ENCODE measurements at regions not wholly inside any gene's neighbourhood (a gene's known extent, or its start where the extent isn't known, plus 50 kb on each side); places are given as distances from the start of the nearest gene placed in this dataset.
A peak's percentile ranks its signal among the peaks of the same experiment; 100 is the strongest.

DNA sequence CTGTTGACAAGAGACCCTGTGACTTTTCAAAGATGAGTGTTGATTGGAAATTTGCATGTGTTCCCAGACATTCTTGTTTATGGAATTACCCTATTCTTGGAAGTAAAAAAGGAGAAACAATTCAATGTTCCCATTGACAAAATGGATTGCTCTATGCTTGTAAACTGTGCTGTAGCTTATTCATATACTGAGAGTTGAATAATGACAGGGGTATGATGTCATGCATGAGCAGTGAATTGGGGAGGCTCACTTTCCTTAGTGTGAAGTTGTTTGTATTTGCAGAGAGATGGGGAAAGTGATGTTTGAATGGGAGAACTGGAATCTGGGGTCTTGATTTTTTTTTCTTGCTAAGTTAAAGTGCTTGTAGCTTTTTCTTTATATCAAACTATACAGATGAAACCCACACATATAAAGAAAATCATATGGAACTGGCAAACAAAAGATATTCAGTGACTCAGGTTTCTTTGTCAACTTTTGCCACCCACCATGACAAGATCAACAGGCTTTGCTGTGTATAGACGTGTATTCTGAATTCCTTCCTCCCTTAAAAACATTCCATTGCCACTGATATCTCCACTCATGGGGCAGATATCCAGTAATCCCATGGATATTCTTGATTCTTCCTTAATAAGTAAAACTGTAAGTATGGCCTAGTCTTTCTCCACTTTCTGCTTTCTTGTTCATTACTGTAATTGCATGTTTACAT, 97.8 kb upstream of the JAG1 start:
- DNase-seq (ENCODE audit: low read depth): peak; percentile 19

GRCh38 chr20:10774357-10774943, 100.7 kb upstream of the JAG1 start:
- no peak for DNase-seq (ENCODE audit: low read depth)

DNA sequence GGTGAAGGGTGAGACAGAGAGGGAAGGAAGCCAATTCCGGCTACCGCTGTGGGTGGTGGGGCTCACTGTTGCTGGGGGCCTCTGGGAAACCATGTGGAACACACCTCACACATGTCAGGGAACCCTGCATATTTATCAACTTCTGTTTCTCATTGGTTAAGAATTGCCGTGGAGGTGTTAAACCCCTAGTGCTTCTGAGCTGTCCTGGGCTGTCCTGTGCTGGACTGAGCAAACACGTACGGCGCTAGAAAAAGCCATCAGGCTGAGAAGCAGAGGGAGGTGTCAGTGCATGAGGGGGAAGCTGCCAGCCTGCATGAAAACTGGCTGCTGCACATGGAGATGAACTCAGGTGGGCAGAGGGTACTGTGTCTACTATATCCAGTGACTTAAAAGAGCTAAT, 103.9 kb upstream of the JAG1 start:
- DNase-seq (ENCODE audit: low read depth): no peak

DNA sequence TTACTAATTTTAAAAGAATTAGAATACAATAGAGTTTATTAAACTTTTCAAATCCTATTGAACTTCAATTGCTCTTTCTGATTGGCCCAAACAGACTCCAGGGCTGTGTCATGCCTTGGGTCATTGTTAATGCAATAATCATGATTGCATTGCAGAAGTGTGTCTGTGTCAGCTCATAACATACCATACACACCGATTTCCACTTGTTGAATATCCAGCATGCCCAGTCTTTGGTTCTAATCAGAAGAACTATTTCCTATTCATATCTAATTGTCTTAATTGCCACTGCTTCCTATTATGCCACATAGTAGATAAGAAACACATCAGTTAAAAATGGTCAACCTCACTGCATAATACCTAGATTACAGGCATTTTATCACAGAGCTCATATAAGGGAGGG, 106.1 kb upstream of the JAG1 start:
- DNase-seq (ENCODE audit: low read depth): no peak

- DNase-seq (ENCODE audit: low read depth): no peak
Measured at GRCh38 chr20:10780901-10781300, 107.1 kb upstream of the JAG1 start.

- DNase-seq (ENCODE audit: low read depth): no peak
Measured at GRCh38 chr20:10781526-10781925, 107.7 kb upstream of the JAG1 start.

DNA sequence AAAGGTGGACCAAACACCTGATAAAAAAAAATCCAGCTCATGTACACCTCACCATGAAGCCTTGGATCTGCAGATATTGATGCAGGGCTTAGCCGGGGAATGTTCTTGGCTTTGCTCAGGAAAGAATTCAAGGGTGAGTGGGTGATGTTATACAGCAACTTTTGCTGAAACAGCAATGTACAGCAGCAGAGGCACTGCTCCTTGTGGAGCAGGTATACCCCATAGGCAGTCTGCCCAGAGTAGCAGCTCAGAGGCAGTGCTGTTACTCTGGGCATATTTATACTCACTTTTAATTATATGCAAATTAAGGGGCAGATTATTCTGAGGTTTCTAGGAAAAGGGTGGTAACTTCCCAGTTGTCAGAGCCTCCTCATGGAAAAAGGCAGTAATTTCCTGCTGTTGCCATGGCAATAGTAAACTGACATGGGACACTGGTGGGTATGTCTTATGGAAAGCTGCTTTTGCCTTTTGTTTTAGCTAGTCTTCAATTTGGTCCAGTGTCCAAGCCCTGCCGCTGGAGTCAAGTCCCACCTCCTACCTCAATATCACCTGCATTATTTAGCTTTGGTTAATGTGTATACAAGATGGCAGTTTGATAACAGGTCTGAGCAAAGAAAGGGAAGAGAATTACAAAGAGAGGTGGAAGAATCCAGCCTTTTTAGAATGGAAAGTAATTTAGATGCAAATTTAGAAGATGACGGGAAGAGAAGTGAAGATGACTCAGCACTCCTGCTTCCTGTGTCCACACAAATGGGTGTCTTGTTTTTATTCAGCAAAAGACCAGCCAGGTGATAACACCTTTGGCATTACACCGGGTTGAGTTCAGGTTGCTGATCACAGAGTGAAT, 110.1 kb upstream of the JAG1 start:
- DNase-seq (ENCODE audit: low read depth): no peak

- DNase-seq (ENCODE audit: low read depth): no peak
Measured at GRCh38 chr20:10784554-10785183, 110.9 kb upstream of the JAG1 start.

DNA sequence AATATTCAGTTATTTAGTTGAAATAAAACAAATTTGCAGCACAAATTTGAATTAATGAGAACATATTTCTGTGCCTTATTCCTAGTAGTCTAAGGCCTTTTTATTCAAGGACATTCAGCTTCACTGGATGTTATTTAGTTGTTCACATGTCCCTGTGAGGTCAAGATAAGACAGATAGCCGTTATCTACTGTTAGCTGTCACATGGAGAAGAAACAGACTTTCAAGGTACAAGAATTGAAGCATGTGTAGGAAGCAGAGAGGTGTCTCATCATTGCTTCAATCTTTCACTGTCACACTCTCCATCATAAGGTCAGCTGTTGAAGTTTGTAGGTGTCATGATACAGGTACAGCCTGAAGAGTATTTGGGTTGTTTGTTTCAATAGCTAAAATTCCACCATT, 112.9 kb upstream of the JAG1 start:
- no peak for DNase-seq (ENCODE audit: low read depth)

DNA sequence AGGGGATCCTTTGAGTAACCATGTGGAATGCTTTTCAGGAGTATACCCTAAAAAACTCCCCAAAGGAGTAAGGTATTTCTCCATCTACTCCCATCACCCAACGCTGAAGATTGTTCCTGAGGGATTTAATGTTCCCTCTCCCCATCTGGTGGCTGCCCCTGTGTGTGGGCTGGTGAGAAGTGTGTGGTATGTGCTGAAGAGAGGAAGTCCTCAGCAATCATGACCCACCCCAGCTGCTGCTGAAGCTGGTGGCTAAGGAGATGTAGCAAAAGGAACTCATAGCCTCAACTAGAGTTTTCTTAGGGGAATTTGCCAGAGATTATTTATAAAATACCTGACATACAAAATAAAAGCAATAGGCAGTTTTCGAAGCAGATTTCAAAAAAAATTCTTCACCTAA, 114.3 kb upstream of the JAG1 start:
- DNase-seq (ENCODE audit: low read depth): no peak

DNA sequence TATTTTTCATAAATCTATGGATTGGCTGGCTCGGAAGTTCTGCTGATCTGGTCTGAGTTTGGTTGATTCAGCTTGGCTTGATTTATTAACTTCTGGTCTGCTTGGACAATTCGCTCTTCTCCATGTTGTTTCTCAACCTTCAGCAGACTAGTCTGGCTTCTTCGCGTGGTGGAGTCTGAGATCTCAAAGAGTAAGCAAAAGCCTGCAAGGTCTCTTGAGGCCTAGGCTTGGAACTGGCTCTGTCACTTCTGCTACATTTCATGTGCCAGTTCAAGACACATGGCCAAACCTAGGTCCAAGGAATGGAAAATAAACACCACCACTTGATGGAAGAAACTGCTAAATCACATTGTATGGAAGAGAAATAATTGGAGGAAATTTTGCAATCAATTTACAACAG, 115.1 kb upstream of the JAG1 start:
- no peak for DNase-seq (ENCODE audit: low read depth)

- no peak for DNase-seq (ENCODE audit: low read depth)
Measured at GRCh38 chr20:10789386-10789785, 115.6 kb upstream of the JAG1 start.

DNA sequence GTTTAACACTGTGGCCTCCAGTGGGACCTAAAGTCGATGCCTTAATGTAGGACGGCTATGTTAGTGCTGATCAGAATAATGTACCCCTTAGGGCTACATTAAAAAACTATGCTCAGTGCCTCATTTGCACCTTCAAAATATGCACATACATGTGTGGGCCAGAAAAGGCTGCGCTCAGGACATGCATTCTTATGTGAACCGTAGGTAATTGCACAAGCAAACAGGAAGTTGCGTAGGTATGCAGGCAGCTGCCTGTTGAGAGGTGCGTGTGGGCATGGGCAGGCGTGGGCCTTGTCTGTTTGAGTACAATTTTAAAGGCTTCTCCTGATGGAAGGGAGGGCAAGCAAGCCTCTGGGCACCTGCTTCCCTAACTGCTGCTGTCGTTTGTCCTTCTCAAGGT, 116.2 kb upstream of the JAG1 start:
- no peak for DNase-seq (ENCODE audit: low read depth)

GRCh38 chr20:10792291-10792690, 118.5 kb upstream of the JAG1 start:
- DNase-seq (ENCODE audit: low read depth): peak; percentile 64

- no peak for DNase-seq (ENCODE audit: low read depth)
Measured at GRCh38 chr20:10793766-10794165, 120.0 kb upstream of the JAG1 start.

DNA sequence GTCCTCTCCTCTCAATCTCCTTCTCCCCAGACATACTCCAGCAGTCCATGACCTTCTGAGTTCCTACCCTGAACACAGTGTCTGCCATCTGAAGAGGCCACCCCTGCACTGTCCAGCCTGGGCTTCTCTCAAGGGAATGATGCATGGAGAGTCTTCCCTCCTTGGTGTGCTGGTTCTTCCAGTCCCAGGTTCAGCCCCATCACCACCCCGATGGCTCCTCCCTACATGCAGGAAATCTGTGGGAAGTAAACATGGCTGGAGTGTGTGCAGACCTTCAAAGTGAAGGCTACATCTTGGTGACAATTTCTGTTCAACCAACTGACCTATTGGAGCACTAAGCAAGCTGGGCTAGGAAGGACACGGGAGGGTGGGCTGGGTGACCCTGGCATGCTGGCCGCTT, 121.0 kb upstream of the JAG1 start:
- no peak for DNase-seq (ENCODE audit: low read depth)

DNA sequence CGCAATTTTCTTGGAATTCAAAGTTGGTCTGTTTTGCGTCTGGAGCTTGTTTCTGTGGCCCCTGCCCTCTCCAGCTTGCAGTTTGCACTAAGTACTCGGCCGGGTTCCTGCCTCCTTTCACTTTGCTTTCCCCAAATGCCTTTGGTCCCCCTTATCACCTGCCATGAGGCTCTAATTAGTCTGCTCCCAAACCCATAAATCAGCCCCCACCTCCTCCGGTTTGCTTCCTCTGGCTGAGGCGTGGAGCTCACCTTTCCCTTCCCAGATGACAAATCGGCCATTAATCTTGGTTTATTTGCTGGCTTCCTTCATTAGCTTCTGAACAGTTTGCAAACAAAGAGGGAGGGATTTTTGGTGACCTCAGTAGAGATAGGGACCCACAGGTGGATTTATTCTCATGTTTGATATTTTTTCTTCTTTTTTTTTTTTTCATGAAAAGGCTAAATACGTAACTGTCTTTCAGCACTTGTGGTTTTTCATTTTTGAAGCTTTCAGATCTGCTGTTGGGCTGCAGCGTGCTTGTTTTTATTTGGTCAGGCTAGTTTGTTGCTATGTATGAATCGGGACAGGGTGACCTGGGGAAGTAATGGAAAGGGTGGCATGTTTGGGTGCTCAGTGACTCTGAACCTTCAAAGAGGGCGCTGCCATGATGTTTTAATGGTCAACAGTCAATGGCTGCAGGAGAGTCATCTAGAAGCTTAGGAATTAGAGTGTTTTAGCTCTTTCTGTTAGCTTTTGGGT, 121.7 kb upstream of the JAG1 start:
- no peak for DNase-seq (ENCODE audit: low read depth)

GRCh38 chr20:10798811-10799210, 125.0 kb upstream of the JAG1 start:
- DNase-seq (ENCODE audit: low read depth): peak; percentile 25

DNA sequence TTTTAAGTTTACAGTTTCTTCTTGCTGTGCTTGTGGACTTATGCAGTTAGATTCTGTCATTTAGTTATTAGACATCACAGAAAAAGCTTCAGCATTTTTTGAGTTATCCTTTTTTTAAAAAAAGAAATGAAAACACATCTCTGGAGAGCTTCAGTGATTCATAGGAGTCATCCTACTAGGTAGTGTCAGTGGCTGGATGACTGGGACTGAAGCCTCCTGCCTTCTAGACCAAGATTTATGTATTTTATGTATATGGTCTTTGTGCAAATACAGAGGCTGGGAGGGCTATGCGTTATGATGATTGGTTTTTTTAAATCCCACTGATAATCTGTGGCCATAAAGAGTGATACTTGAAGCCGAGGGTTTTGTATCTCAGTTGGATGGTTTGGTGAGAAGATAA, 125.9 kb upstream of the JAG1 start:
- DNase-seq (ENCODE audit: low read depth): no peak

- no peak for DNase-seq (ENCODE audit: low read depth)
Measured at GRCh38 chr20:10800288-10800687, 126.5 kb upstream of the JAG1 start.

DNA sequence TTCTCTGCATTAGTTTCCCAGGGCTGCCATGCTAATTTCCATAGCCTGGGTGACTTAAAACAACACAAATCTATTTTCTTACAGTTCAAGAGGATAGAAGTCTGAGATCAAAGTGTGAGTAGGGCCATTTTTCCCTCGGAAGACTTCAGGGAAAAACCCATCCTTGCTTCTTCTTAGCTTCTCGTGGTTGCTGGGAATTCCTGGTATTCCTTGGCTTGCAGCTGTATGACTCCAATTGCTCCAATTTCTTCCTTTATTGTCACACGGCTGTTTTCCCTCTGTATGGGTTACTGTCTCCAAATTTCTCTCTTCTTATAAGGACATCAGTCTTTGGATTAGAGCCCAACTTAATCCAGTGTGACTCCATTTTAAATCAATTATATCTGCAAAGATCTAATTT, 128.4 kb upstream of the JAG1 start:
- peak; percentile 60 for DNase-seq (ENCODE audit: low read depth)

GRCh38 chr20:10805764-10806163, 132.0 kb upstream of the JAG1 start:
- DNase-seq (ENCODE audit: low read depth): no peak
